Kidney epithelial cell (primary cell): ENCODE measurements at regions not wholly inside any gene's neighbourhood (a gene's known extent, or its start where the extent isn't known, plus 50 kb on each side); places are given as distances from the start of the nearest gene placed in this dataset.
A peak's percentile ranks its signal among the peaks of the same experiment; 100 is the strongest.
"Not testable (repeated sequence)": the region's sequence is repeated elsewhere in the genome, so short reads cannot be mapped to it uniquely, and the experiment has no call there.

Experiments
- DNase-seq: peaks from one replicate; pipeline ENCODE4 v3.0.0-alpha.2; 2010; ENCODE audit warnings: low read depth
- H3K27me3 ChIP-seq: 2 replicates; pipeline ENCODE4 v1.6.0; 2011; ENCODE audit warnings: low read length; ENCODE audit not compliant: control insufficient read depth, insufficient read depth
- H3K36me3 ChIP-seq: 2 replicates; pipeline ENCODE4 v1.5.1; 2011; ENCODE audit warnings: low read length; ENCODE audit not compliant: control insufficient read depth, insufficient read depth
- H3K4me3 ChIP-seq: 2 replicates; pipeline ENCODE4 v1.5.1; 2011; ENCODE audit warnings: low read depth, mild to moderate bottlenecking, control low read depth, low read length
- CTCF ChIP-seq: IDR thresholded peaks from 2 replicates; pipeline ENCODE4 v1.5.1; 2011; ENCODE audit warnings: mild to moderate bottlenecking, moderate library complexity, low read length, control low read depth, inconsistent platforms; ENCODE audit not compliant: insufficient read depth, poor library complexity, severe bottlenecking

- TF ChIP-seq CTCF: no peak
- Histone ChIP-seq H3K36me3 (no peaks in the 10 kb centered on the region), H3K27me3 (no peaks in the 10 kb centered on the region), H3K4me3 (no peak overlapping the region)
- no peak for DNase-seq
Observed at GRCh38 chr3:191721990-191722389, 261.0 kb downstream of the PYDC2 start.

GRCh38 chr3:191727338-191727737, 266.4 kb downstream of the PYDC2 start:
- no peak for DNase-seq
- no peaks in the 10 kb centered on the region for H3K36me3 ChIP-seq

GRCh38 chr3:191728186-191728585, 267.2 kb downstream of the PYDC2 start:
- Histone ChIP-seq H3K36me3 (no peaks in the 10 kb centered on the region), H3K27me3 (no peaks in the 10 kb centered on the region), H3K4me3 (no peak overlapping the region)
- no peak for DNase-seq
- TF ChIP-seq CTCF: no peak

More at GRCh38 chr3:191727338-191727737, 266.4 kb downstream of the PYDC2 start:
- Histone ChIP-seq H3K27me3 (no peaks in the 10 kb centered on the region), H3K4me3 (no peak overlapping the region)
- TF ChIP-seq CTCF: no peak

GRCh38 chr3:191737742-191738141, 276.8 kb downstream of the PYDC2 start:
- H3K4me3 ChIP-seq: no peak overlapping the region
- TF ChIP-seq CTCF: no peak
- no peak for DNase-seq
- H3K27me3 ChIP-seq: no peaks in the 10 kb centered on the region
- no peaks in the 10 kb centered on the region for H3K36me3 ChIP-seq

GRCh38 chr3:191740712-191741111, 279.7 kb downstream of the PYDC2 start:
- no peak for DNase-seq
- no peak for TF ChIP-seq CTCF
- Histone ChIP-seq H3K36me3 (no peaks in the 10 kb centered on the region), H3K4me3 (no peak overlapping the region), H3K27me3 (no peaks in the 10 kb centered on the region)

GRCh38 chr3:191741847-191742350, 280.9 kb downstream of the PYDC2 start:
- not testable (repeated sequence) for H3K36me3 ChIP-seq, H3K27me3 ChIP-seq, H3K4me3 ChIP-seq
- DNase-seq: peak; percentile 4
